K562 (cell line): ENCODE measurements at regions not wholly inside any gene's neighbourhood (a gene's known extent, or its start where the extent isn't known, plus 50 kb on each side); places are given as distances from the start of the nearest gene placed in this dataset.

ENCODE experiments used
- ATAC-seq: fragments of 200-7000 bp; cut with Tn5 transposase; 3 replicates; pipeline ENCODE4 v1.9.1; 2020; ENCODE audit warnings: moderate library complexity
- BruUV-seq: library from RNA; stranded (reverse); fragments of 400-500 nt; replicated peaks from 2 replicates; lab custom pipeline; 2021; lab: Mats Ljungman, UMichigan
- CTCF ChIA-PET: fragments of 300-600 bp; formaldehyde crosslinking; extraction: SDS; loops from one replicate; lab custom pipeline; 2021; ENCODE audit warnings: low intra/inter-chr PET ratio; lab: Yijun Ruan, JAX
- POLR2A ChIA-PET: fragments of 300-600, 350-650 bp; sonication (Branson Sonifier 250); formaldehyde crosslinking; extraction: SDS; loops from one replicate; lab custom pipeline; 2021; ENCODE audit warnings: antibody characterized with exemption, inconsistent platforms; lab: Yijun Ruan, JAX
- DNase-seq, 4 experiments: peaks; one replicate each; pipeline versions ENCODE4 v3.0.0 to v3.0.0-alpha.2; 2011 to 2018; ENCODE audit warnings: low spot score in 3 of 4, mixed read lengths in 3 of 4; ENCODE audit errors: extremely low read depth in 1 of 4
- FAIRE-seq: peaks from 2 replicates; lab custom pipeline; 2011; peaks lifted over from hg19 to GRCh38; lab: Jason Lieb, UNC
- H2AFZ ChIP-seq: 2 replicates; pipeline ENCODE4 v1.6.0; 2011; ENCODE audit warnings: low read depth, low read length, control low read depth, inconsistent platforms
- H3K27ac ChIP-seq: fragments of 200-600 bp; 3 replicates; pipeline ENCODE4 v1.8.0; 2011; ENCODE audit warnings: low read depth, mild to moderate bottlenecking, control low read depth, inconsistent platforms, low read length, moderate library complexity, mixed read lengths; ENCODE audit errors: extremely low read depth
- H3K27me3 ChIP-seq, 2 experiments: fragments of 300-600 bp in 1 of 2; 2 replicates in 1 of 2; 3 replicates in 1 of 2; pipeline versions ENCODE4 v1.6.0 to v1.8.0; 2011; ENCODE audit warnings: inconsistent platforms in 2 of 2, low read length in 2 of 2, mild to moderate bottlenecking in 1 of 2, mixed read lengths in 1 of 2, moderate library complexity in 1 of 2; ENCODE audit not compliant: control insufficient read depth in 2 of 2, insufficient read depth in 2 of 2
- H3K36me3 ChIP-seq: fragments of 300-600 bp; 3 replicates; pipeline ENCODE4 v1.8.0; 2011; ENCODE audit warnings: mild to moderate bottlenecking, low read length, inconsistent platforms; ENCODE audit not compliant: control insufficient read depth, insufficient read depth
- H3K4me1 ChIP-seq, 2 experiments: fragments of 200-600 bp in 1 of 2; replicated peaks in 1 of 2; 2 replicates in 1 of 2; 3 replicates in 1 of 2; pipeline versions ENCODE4 v1.5.1 to v1.8.0; 2011; ENCODE audit warnings: inconsistent platforms in 2 of 2, low read length in 2 of 2, mild to moderate bottlenecking in 1 of 2, mixed read lengths in 1 of 2, moderate library complexity in 1 of 2; ENCODE audit not compliant: control insufficient read depth in 2 of 2, insufficient read depth in 2 of 2
- H3K4me2 ChIP-seq: 2 replicates; pipeline ENCODE4 v1.6.1; 2011; ENCODE audit warnings: low read length, control low read depth, inconsistent platforms, mixed read lengths; ENCODE audit not compliant: insufficient read depth
- H3K4me3 ChIP-seq: fragments of 200-600 bp; sonication (generic), shearing (Covaris generic); 2 replicates; pipeline ENCODE4 v1.5.1; 2016; ENCODE audit warnings: control low read depth, inconsistent platforms
- H3K79me2 ChIP-seq: fragments of 200-600 bp; 3 replicates; pipeline ENCODE4 v1.8.0; 2011; ENCODE audit warnings: low read length, inconsistent platforms; ENCODE audit not compliant: control insufficient read depth, insufficient read depth
- H3K9ac ChIP-seq, 2 experiments: 2 replicates each; pipeline versions ENCODE4 v1.6.0 to v1.6.1; 2011; ENCODE audit warnings: low read depth in 2 of 2, low read length in 2 of 2, control low read depth in 1 of 2, inconsistent platforms in 1 of 2, mild to moderate bottlenecking in 1 of 2, mixed read lengths in 1 of 2; ENCODE audit not compliant: insufficient read depth in 1 of 2
- H3K9me1 ChIP-seq: one replicate; pipeline ENCODE4 v1.6.0; 2011; ENCODE audit warnings: inconsistent platforms, mild to moderate bottlenecking, low read length, moderate library complexity; ENCODE audit not compliant: control insufficient read depth, insufficient read depth
- H3K9me3 ChIP-seq: replicated peaks from 2 replicates; pipeline ENCODE4 v1.5.1; 2011; ENCODE audit warnings: low read depth, low read length, inconsistent platforms; ENCODE audit not compliant: control insufficient read depth, insufficient read depth
- H4K20me1 ChIP-seq: replicated peaks from 2 replicates; pipeline ENCODE4 v1.6.1; 2011; ENCODE audit warnings: low read length, inconsistent platforms, mixed read lengths; ENCODE audit not compliant: control insufficient read depth, insufficient read depth
- CBX2 ChIP-seq: fragments of 200-600 bp; sonication (generic); IDR thresholded peaks from one replicate; pipeline ENCODE4 v1.6.1; 2012; ENCODE audit warnings: mild to moderate bottlenecking, low read length, inconsistent platforms; ENCODE audit not compliant: insufficient read depth, poor library complexity, severe bottlenecking
- CREB5 ChIP-seq: fragments of 250-450 bp; sonication (Bioruptor Pico); IDR thresholded peaks from 2 replicates; pipeline ENCODE4 v1.5.0; 2020; ENCODE audit warnings: mild to moderate bottlenecking
- E4F1 ChIP-seq: fragments of 250-450 bp; sonication (Bioruptor Pico); IDR thresholded peaks from 2 replicates; pipeline ENCODE4 v1.5.0; 2021; ENCODE audit warnings: mild to moderate bottlenecking, borderline replicate concordance
- EWSR1 ChIP-seq: fragments of 450-650 bp; IDR thresholded peaks from 2 replicates; pipeline ENCODE4 v1.6.1; 2018; ENCODE audit warnings: borderline replicate concordance, mild to moderate bottlenecking, low read depth, moderate library complexity; ENCODE audit not compliant: partially characterized antibody
- FOXK1 ChIP-seq: sonication (generic); formaldehyde crosslinking; IDR thresholded peaks from 2 replicates; pipeline ENCODE4 v1.8.0; 2022; ENCODE audit warnings: missing genetic modification reagents, mild to moderate bottlenecking, borderline replicate concordance
- HMGN3 ChIP-seq: IDR thresholded peaks from 2 replicates; pipeline ENCODE4 v1.6.1; 2011; ENCODE audit warnings: borderline replicate concordance, low read depth, mild to moderate bottlenecking, mixed read lengths, low read length; ENCODE audit not compliant: insufficient read length; ENCODE audit errors: extremely low read depth
- HNRNPK ChIP-seq: fragments of 200-400 bp; formaldehyde crosslinking; IDR thresholded peaks from one replicate; pipeline ENCODE4 v1.6.1; 2018; ENCODE audit warnings: mild to moderate bottlenecking, low read depth, low read length; ENCODE audit not compliant: poor library complexity, severe bottlenecking
- HSF4 ChIP-seq: fragments of 250-450 bp; sonication (Bioruptor Pico); IDR thresholded peaks from 2 replicates; pipeline ENCODE4 v2.1.2; 2022; ENCODE audit warnings: mild to moderate bottlenecking, moderate library complexity, borderline replicate concordance
- KLF13 ChIP-seq: fragments of 450-650 bp; IDR thresholded peaks from 2 replicates; pipeline ENCODE4 v1.6.1; 2016; ENCODE audit warnings: missing genetic modification characterization, low read depth, mild to moderate bottlenecking, missing compliant biosample characterization, moderate library complexity, borderline replicate concordance
- MCM5 ChIP-seq: fragments of 450-650 bp; IDR thresholded peaks from 2 replicates; pipeline ENCODE4 v1.6.1; 2016; ENCODE audit warnings: low read depth
- POLR2B ChIP-seq: fragments of 450-650 bp; IDR thresholded peaks from 2 replicates; pipeline ENCODE4 v1.6.1; 2018; ENCODE audit warnings: low read depth; ENCODE audit not compliant: partially characterized antibody
- RB1 ChIP-seq: fragments of 450-650 bp; IDR thresholded peaks from 2 replicates; pipeline ENCODE4 v1.6.1; 2017; ENCODE audit warnings: low read depth, mild to moderate bottlenecking
- TAF1 ChIP-seq: IDR thresholded peaks from 2 replicates; pipeline ENCODE4 v1.6.1; 2011; ENCODE audit warnings: mild to moderate bottlenecking, low read length, moderate library complexity; ENCODE audit not compliant: insufficient read depth, control insufficient read depth, severe bottlenecking; ENCODE audit errors: extremely low read depth
- ZNF77 ChIP-seq: fragments of 250-450 bp; sonication (Bioruptor Pico); IDR thresholded peaks from 2 replicates; pipeline ENCODE4 v1.5.0; 2020
- WGBS: fragments of 100-300 bp; shearing (Covaris generic); methylation state at CpG from one replicate; pipeline ENCODE4 v1.1.6; 2016; ENCODE audit warnings: low coverage, mixed read lengths; ENCODE audit not compliant: insufficient coverage; ENCODE audit errors: missing lambda C conversion rate; 5-methylcytosine and 5-hydroxymethylcytosine counted together
- in situ Hi-C: fragments of 300-500 bp; cut with MboI; formaldehyde crosslinking; loops from 4 replicates; pipeline ENCODE4 v1.15.0; 2018; ENCODE audit warnings: inconsistent platforms, mixed read lengths
- intact Hi-C: fragments of 100-400 bp; cut with micrococcal nuclease; formaldehyde crosslinking; loops from 2 replicates; pipeline ENCODE4 v1.14.2; 2022

- TF ChIP-seq E4F1 (CRISPR knock-in tag) (no peak), KLF13 (no peak), EWSR1 (no peak)
Observed at GRCh38 chr2:41344529-41344928, 703.3 kb upstream of the PKDCC start (continued).

GRCh38 chr2:41353060-41353459 is 694.8 kb upstream of the PKDCC start:
- Histone ChIP-seq H3K9me1 (no peaks in the 10 kb centered on the region), H3K4me3 (no peak overlapping the region), H3K27me3 (no peaks in the 10 kb centered on the region), H3K4me1 (no peaks in the 10 kb centered on the region), H3K27ac (no peak overlapping the region), H3K79me2 (no peaks in the 10 kb centered on the region), H2AFZ (no peak overlapping the region), H3K4me2 (no peak overlapping the region), H3K9me3 (no peaks in the 10 kb centered on the region), H3K36me3 (no peaks in the 10 kb centered on the region), H4K20me1 (no peaks in the 10 kb centered on the region), H3K9ac (no peak overlapping the region)
- CTCF ChIA-PET: no interaction called here
- POLR2A ChIA-PET: no interaction called here
- FAIRE-seq (no peak), ATAC-seq (no peak), DNase-seq (no peak)
- intact Hi-C loops (no loop called here), in situ Hi-C loops (no loop called here)
- 0% methylated on average over 3 of the region's 3 CpGs for whole genome bisulfite sequencing
- BruUV-seq: no TSS peak
- no peak for TF ChIP-seq CBX2
- TF ChIP-seq HNRNPK: no peak
- TF ChIP-seq CREB5 (CRISPR knock-in tag): no peak
- no peak for TF ChIP-seq TAF1
- TF ChIP-seq HSF4 (CRISPR knock-in tag): no peak
- TF ChIP-seq FOXK1: no peak
- TF ChIP-seq HMGN3: no peak
- no peak for TF ChIP-seq RB1
- no peak for TF ChIP-seq POLR2B
- no peak for TF ChIP-seq ZNF77 (CRISPR knock-in tag)
- no peak for TF ChIP-seq MCM5
